ENCODE measurements at regions not wholly inside any gene's neighbourhood (a gene's known extent, or its start where the extent isn't known, plus 50 kb on each side); places are given as distances from the start of the nearest gene placed in this dataset.
"Not testable (repeated sequence)": the region's sequence is repeated elsewhere in the genome, so short reads cannot be mapped to it uniquely, and the experiment has no call there.

DNA sequence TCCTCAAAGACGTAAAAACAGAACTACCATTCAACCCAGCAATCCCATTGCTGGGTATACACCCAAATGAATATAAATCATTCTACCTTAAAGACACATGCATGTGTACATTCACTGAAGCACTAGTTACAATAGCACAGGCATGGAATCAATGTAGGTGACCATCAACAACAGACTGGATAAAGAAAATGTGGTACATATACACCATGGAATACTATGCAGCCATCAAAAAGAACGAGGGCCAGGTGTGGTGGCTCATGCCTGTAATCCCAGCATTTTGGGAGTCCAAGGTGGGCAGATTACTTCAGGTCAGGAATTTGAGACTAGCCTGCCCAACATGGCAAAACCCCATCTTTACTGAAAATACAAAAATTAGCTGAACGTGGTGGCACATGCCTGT, 121.9 kb upstream of the LSM14A start:
- not testable (repeated sequence) for H3K9me3 ChIP-seq (ENCODE audit: low read length); H3K4me3 ChIP-seq (ENCODE audit: low read depth in 1 of 2, low read length in 2 of 2); H3K27ac ChIP-seq (ENCODE audit: low read depth, low read length); H3K4me1 ChIP-seq (ENCODE audit: insufficient read depth, low read length); H3K9ac ChIP-seq (ENCODE audit: low read length); H3K36me3 ChIP-seq (ENCODE audit: insufficient read depth, low read length); H3K27me3 ChIP-seq (ENCODE audit: control insufficient read depth in 1 of 2, insufficient read depth in 2 of 2, low read length in 2 of 2)

DNA sequence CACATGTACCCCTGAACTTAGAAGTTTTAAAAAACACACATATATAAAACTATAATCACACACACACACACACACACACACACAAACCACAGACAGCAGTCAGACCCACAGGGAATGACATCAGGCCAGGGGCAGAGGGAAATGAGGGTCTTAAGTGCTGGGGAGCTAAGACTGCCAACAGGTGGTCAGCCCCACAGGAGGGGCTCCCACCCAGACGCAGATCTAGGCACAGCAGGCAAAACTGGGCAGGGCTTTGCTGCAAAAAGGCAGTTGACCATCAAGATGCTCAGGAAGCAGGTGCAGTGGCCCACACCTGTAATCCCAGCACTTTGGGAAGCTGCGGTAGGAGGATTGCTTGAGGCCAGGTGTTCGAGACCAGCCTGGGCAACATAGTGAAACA, 121.0 kb upstream of the LSM14A start:
- Histone ChIP-seq H3K36me3 (ENCODE audit: insufficient read depth, low read length) (no peaks in the 10 kb centered on the region), H3K9me3 (ENCODE audit: low read length) (no peaks in the 10 kb centered on the region), H3K27me3 (ENCODE audit: control insufficient read depth in 1 of 2, insufficient read depth in 2 of 2, low read length in 2 of 2) (peaks cover 0 to 5% of the 10 kb centered on the region in 2 donors), H3K4me3 (ENCODE audit: low read depth in 1 of 2, low read length in 2 of 2) (no peak overlapping the region), H3K4me1 (ENCODE audit: insufficient read depth, low read length) (no peaks in the 10 kb centered on the region), H3K9ac (ENCODE audit: low read length) (no peak overlapping the region), H3K27ac (ENCODE audit: low read depth, low read length) (no peak overlapping the region)

GRCh38 chr19:34057155-34057554, 115.1 kb upstream of the LSM14A start:
- Histone ChIP-seq H3K9me3 (ENCODE audit: low read length) (no peaks in the 10 kb centered on the region), H3K36me3 (ENCODE audit: insufficient read depth, low read length) (no peaks in the 10 kb centered on the region), H3K9ac (ENCODE audit: low read length) (no peak overlapping the region), H3K4me1 (ENCODE audit: insufficient read depth, low read length) (no peaks in the 10 kb centered on the region), H3K27ac (ENCODE audit: low read depth, low read length) (no peak overlapping the region), H3K4me3 (ENCODE audit: low read depth in 1 of 2, low read length in 2 of 2) (no peak overlapping the region), H3K27me3 (ENCODE audit: control insufficient read depth in 1 of 2, insufficient read depth in 2 of 2, low read length in 2 of 2) (peaks cover 0 to 8% of the 10 kb centered on the region in 2 donors)

GRCh38 chr19:34066007-34066643, 106.2 kb upstream of the LSM14A start:
- Histone ChIP-seq H3K27me3 (ENCODE audit: control insufficient read depth in 1 of 2, insufficient read depth in 2 of 2, low read length in 2 of 2) (no peaks in the 10 kb centered on the region), H3K36me3 (ENCODE audit: insufficient read depth, low read length) (no peaks in the 10 kb centered on the region)

GRCh38 chr19:34067861-34068271, 104.4 kb upstream of the LSM14A start:
- Histone ChIP-seq H3K27me3 (ENCODE audit: control insufficient read depth in 1 of 2, insufficient read depth in 2 of 2, low read length in 2 of 2) (no peaks in the 10 kb centered on the region), H3K9ac (ENCODE audit: low read length) (no peak overlapping the region), H3K36me3 (ENCODE audit: insufficient read depth, low read length) (no peaks in the 10 kb centered on the region), H3K4me3 (ENCODE audit: low read depth in 1 of 2, low read length in 2 of 2) (no peak overlapping the region), H3K27ac (ENCODE audit: low read depth, low read length) (no peak overlapping the region), H3K4me1 (ENCODE audit: insufficient read depth, low read length) (no peaks in the 10 kb centered on the region), H3K9me3 (ENCODE audit: low read length) (no peaks in the 10 kb centered on the region)

More at GRCh38 chr19:34066007-34066643, 106.2 kb upstream of the LSM14A start:
- Histone ChIP-seq H3K4me3 (ENCODE audit: low read depth in 1 of 2, low read length in 2 of 2) (no peak overlapping the region), H3K9me3 (ENCODE audit: low read length) (no peaks in the 10 kb centered on the region), H3K9ac (ENCODE audit: low read length) (no peak overlapping the region), H3K4me1 (ENCODE audit: insufficient read depth, low read length) (no peaks in the 10 kb centered on the region), H3K27ac (ENCODE audit: low read depth, low read length) (no peak overlapping the region)

GRCh38 chr19:34075661-34076091, 96.6 kb upstream of the LSM14A start:
- Histone ChIP-seq H3K4me3 (ENCODE audit: low read depth in 1 of 2, low read length in 2 of 2) (no peak overlapping the region), H3K4me1 (ENCODE audit: insufficient read depth, low read length) (no peaks in the 10 kb centered on the region), H3K36me3 (ENCODE audit: insufficient read depth, low read length) (no peaks in the 10 kb centered on the region), H3K27me3 (ENCODE audit: control insufficient read depth in 1 of 2, insufficient read depth in 2 of 2, low read length in 2 of 2) (peaks cover 0 to 4% of the 10 kb centered on the region in 2 donors), H3K9ac (ENCODE audit: low read length) (no peak overlapping the region), H3K27ac (ENCODE audit: low read depth, low read length) (no peak overlapping the region), H3K9me3 (ENCODE audit: low read length) (no peaks in the 10 kb centered on the region)

GRCh38 chr19:34082289-34083077, 89.8 kb upstream of the LSM14A start:
- H3K27me3 ChIP-seq (ENCODE audit: control insufficient read depth in 1 of 2, insufficient read depth in 2 of 2, low read length in 2 of 2), result no peaks in the 10 kb centered on the region
- no peaks in the 10 kb centered on the region for H3K9me3 ChIP-seq (ENCODE audit: low read length)
- H3K27ac ChIP-seq (ENCODE audit: low read depth, low read length), result no peak overlapping the region
- no peaks in the 10 kb centered on the region for H3K4me1 ChIP-seq (ENCODE audit: insufficient read depth, low read length)
- H3K4me3 ChIP-seq (ENCODE audit: low read depth in 1 of 2, low read length in 2 of 2), result no peak overlapping the region
- no peaks in the 10 kb centered on the region for H3K36me3 ChIP-seq (ENCODE audit: insufficient read depth, low read length)
- H3K9ac ChIP-seq (ENCODE audit: low read length), result no peak overlapping the region

- H3K9me3 ChIP-seq (ENCODE audit: low read length), result no peaks in the 10 kb centered on the region
- H3K27ac ChIP-seq (ENCODE audit: low read depth, low read length), result no peak overlapping the region
- H3K27me3 ChIP-seq (ENCODE audit: control insufficient read depth in 1 of 2, insufficient read depth in 2 of 2, low read length in 2 of 2), result no peaks in the 10 kb centered on the region
- no peak overlapping the region for H3K4me3 ChIP-seq (ENCODE audit: low read depth in 1 of 2, low read length in 2 of 2)
- H3K9ac ChIP-seq (ENCODE audit: low read length), result no peak overlapping the region
- H3K36me3 ChIP-seq (ENCODE audit: insufficient read depth, low read length), result no peaks in the 10 kb centered on the region
- no peaks in the 10 kb centered on the region for H3K4me1 ChIP-seq (ENCODE audit: insufficient read depth, low read length)
Observed at GRCh38 chr19:34084396-34085145, 87.7 kb upstream of the LSM14A start.

GRCh38 chr19:34085336-34085735, 87.0 kb upstream of the LSM14A start:
- H3K4me1 ChIP-seq (ENCODE audit: insufficient read depth, low read length), result no peaks in the 10 kb centered on the region
- no peak overlapping the region for H3K4me3 ChIP-seq (ENCODE audit: low read depth in 1 of 2, low read length in 2 of 2)
- H3K9ac ChIP-seq (ENCODE audit: low read length), result no peak overlapping the region
- no peaks in the 10 kb centered on the region for H3K36me3 ChIP-seq (ENCODE audit: insufficient read depth, low read length)
- H3K27ac ChIP-seq (ENCODE audit: low read depth, low read length), result no peak overlapping the region
- H3K9me3 ChIP-seq (ENCODE audit: low read length), result no peaks in the 10 kb centered on the region
- H3K27me3 ChIP-seq (ENCODE audit: control insufficient read depth in 1 of 2, insufficient read depth in 2 of 2, low read length in 2 of 2), result no peaks in the 10 kb centered on the region

- no peaks in the 10 kb centered on the region for H3K27me3 ChIP-seq (ENCODE audit: control insufficient read depth in 1 of 2, insufficient read depth in 2 of 2, low read length in 2 of 2)
- H3K9me3 ChIP-seq (ENCODE audit: low read length), result no peaks in the 10 kb centered on the region
- no peaks in the 10 kb centered on the region for H3K4me1 ChIP-seq (ENCODE audit: insufficient read depth, low read length)
- no peak overlapping the region for H3K4me3 ChIP-seq (ENCODE audit: low read depth in 1 of 2, low read length in 2 of 2)
- no peaks in the 10 kb centered on the region for H3K36me3 ChIP-seq (ENCODE audit: insufficient read depth, low read length)
- H3K9ac ChIP-seq (ENCODE audit: low read length), result no peak overlapping the region
- no peak overlapping the region for H3K27ac ChIP-seq (ENCODE audit: low read depth, low read length)
Observed at GRCh38 chr19:34088292-34088691, 84.0 kb upstream of the LSM14A start.

DNA sequence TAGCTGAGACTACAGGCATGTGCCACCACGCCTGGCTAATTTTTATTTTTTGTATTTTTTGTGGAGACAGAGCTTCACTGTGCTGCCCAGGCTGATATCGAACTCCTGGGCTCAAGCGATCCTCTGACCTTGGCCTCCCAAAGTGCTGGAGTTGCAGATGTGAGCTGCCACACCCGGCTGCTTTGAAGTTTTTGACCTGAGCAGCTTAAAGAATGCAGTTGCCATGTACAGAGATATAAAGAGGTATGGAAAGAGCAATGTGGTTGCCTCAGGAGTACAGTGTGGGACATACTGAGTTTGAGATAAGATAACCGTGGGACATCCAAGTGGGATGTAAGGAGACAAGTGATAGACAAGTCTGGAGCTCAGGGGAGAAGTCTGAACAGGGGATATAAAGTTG, 82.7 kb upstream of the LSM14A start:
- no peak overlapping the region for H3K9ac ChIP-seq (ENCODE audit: low read length)
- H3K27ac ChIP-seq (ENCODE audit: low read depth, low read length), result no peak overlapping the region
- no peaks in the 10 kb centered on the region for H3K9me3 ChIP-seq (ENCODE audit: low read length)
- H3K4me1 ChIP-seq (ENCODE audit: insufficient read depth, low read length), result no peaks in the 10 kb centered on the region
- no peak overlapping the region for H3K4me3 ChIP-seq (ENCODE audit: low read depth in 1 of 2, low read length in 2 of 2)
- H3K27me3 ChIP-seq (ENCODE audit: control insufficient read depth in 1 of 2, insufficient read depth in 2 of 2, low read length in 2 of 2), result no peaks in the 10 kb centered on the region
- H3K36me3 ChIP-seq (ENCODE audit: insufficient read depth, low read length), result no peaks in the 10 kb centered on the region

Data from muscle layer of colon (tissue), 2 donors.